Heart right ventricle (tissue), 16 donors: ENCODE measurements at regions not wholly inside any gene's neighbourhood (a gene's known extent, or its start where the extent isn't known, plus 50 kb on each side); places are given as distances from the start of the nearest gene placed in this dataset.
"Not testable (repeated sequence)": the region's sequence is repeated elsewhere in the genome, so short reads cannot be mapped to it uniquely, and the experiment has no call there.

Experiments
- ATAC-seq, 8 donors: fragments of 200-7000 bp; cut with Tn5 transposase; one replicate each; pipeline ENCODE4 v1.9.1; 2020; ENCODE audit warnings: mild to moderate bottlenecking in 8 of 8, moderate library complexity in 8 of 8, moderate number of reproducible peaks in 1 of 8
- DNase-seq, 2 donors: peaks; one replicate each; pipeline ENCODE4 v3.0.0-alpha.2; 2020
- H3K27ac ChIP-seq, 10 donors: fragments of 200-600 bp; sonication (generic) in 2 of 10; one replicate each; pipeline versions ENCODE4 v1.5.0 to v1.8.0; 2020 to 2022; ENCODE audit warnings: mild to moderate bottlenecking in 3 of 10
- H3K27me3 ChIP-seq, 7 donors: fragments of 200-600 bp; one replicate each; pipeline ENCODE4 v1.8.0; 2021 to 2022; ENCODE audit warnings: mild to moderate bottlenecking in 2 of 7
- H3K36me3 ChIP-seq, 9 donors: fragments of 200-600 bp; sonication (generic) in 1 of 9; one replicate each; pipeline versions ENCODE4 v1.5.0 to v1.8.0; 2020 to 2022; ENCODE audit warnings: mild to moderate bottlenecking in 2 of 9
- H3K4me1 ChIP-seq, 9 donors: fragments of 200-600 bp; sonication (generic) in 1 of 9; one replicate each; pipeline versions ENCODE4 v1.5.0 to v1.8.0; 2020 to 2022; ENCODE audit warnings: mild to moderate bottlenecking in 4 of 9
- H3K4me3 ChIP-seq, 10 donors: fragments of 200-600 bp; sonication (generic) in 2 of 10; one replicate each; pipeline versions ENCODE4 v1.5.0 to v1.8.0; 2020 to 2022; ENCODE audit warnings: mild to moderate bottlenecking in 7 of 10, moderate library complexity in 2 of 10
- H3K9me3 ChIP-seq, 11 donors: fragments of 200-600 bp in 10 of 11; sonication (generic) in 2 of 11; one replicate each; pipeline versions ENCODE4 v1.5.0 to v1.8.0; 2013 to 2022; ENCODE audit warnings: mild to moderate bottlenecking in 2 of 11, control low read depth in 1 of 11, moderate library complexity in 1 of 11
- WGBS, 2 donors: extraction: QIAGEN DNeasy Blood & Tissue Kit; methylation state at CpG; one replicate each; pipeline ENCODE4 v1.1.7; 2013; ENCODE audit warnings: inconsistent platforms in 1 of 2; 5-methylcytosine and 5-hydroxymethylcytosine counted together
- intact Hi-C, 10 donors: fragments of 100-400 bp; cut with DNase I; formaldehyde crosslinking; loops; one replicate each; pipeline versions ENCODE4 v1.11.1 to v1.14.2; 2022
- TF ChIP-seq, protein P1 (sequence below), 9 donors: fragments of 200-600 bp; sonication (generic) in 2 of 9; IDR thresholded peaks; one replicate each; pipeline versions ENCODE4 v1.5.0 to v1.8.0; 2021 to 2022; ENCODE audit warnings: antibody characterized with exemption in 9 of 9, mild to moderate bottlenecking in 5 of 9, moderate library complexity in 1 of 9
- donor health status: Arrhythmogenic right ventricular cardiomyopathy.
- donor health status: ischemic (EF 13 %, LVEDD 7.1; RV severe dilation, severe dysfunction).
- donor health status: healthy with polysubstance abuse.
- donor health status: DM: no; HTN: yes; CAD: no.
- donor health status: DM: no; HTN: no; CAD: no.
- donor health status: ischemic (EF 25% LVEDD 6.9; RV normal size, moderate dysfunction).
- donor health status: ischemic (EF 25% LVEDD 5.7; RV mildly dilated, moderate dysfunction).
- donor health status: healthy.
- donor health status: DM: yes; HTN: yes; CAD: no.
- donor health status: Ischemic cardiomyopathy.
- donor health status: ischemic (EF 35%, LVEDD 5.7; RV mildly dilated, moderate dysfunction).
- donor health status: nonischemic (EF 11% LVEDD 7.7; RV severe dilation, severe dysfunction).
- donor health status: DM: yes; HTN: yes; CAD: no.
- donor health status: PGD.
- donor health status: ischemic (EF 29% LVEDD 5.4; RV normal size, mild dysfunction).
- donor health status: nonischemic (EF 23%, LVEDD 6.1; RV moderate dilation, normal function).

DNA sequence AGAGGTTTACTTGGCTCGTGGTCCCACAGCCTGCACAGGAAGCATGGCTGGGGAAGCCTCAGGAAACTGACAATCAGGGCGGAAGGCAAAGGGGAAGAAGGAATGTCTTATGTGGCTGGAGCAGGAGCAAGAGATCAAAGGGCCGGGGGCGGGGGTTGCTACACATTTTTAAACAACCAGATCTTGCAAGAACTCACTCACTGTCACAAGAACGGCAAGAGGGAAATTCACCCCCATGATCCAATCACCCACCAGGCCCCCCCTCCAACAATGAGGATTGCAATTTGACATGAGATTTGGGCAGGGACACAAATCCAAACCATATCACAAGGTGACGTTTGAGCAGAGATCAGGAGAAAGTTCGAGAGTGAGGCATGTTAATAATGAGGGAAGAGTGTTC is 163.7 kb upstream of the RPH3A start:
- Histone ChIP-seq H3K4me1 (no peaks in the 10 kb centered on the region), H3K36me3 (no peaks in the 10 kb centered on the region), H3K9me3 (no peaks in the 10 kb centered on the region), H3K4me3 (no peak overlapping the region), H3K27me3 (peaks cover 0 to 12% (median 0%) of the 10 kb centered on the region in 7 donors), H3K27ac (no peak overlapping the region)
- DNase-seq (no peak), ATAC-seq (no peak)
- intact Hi-C loops = no loop called here
- TF ChIP-seq, protein P1, sequence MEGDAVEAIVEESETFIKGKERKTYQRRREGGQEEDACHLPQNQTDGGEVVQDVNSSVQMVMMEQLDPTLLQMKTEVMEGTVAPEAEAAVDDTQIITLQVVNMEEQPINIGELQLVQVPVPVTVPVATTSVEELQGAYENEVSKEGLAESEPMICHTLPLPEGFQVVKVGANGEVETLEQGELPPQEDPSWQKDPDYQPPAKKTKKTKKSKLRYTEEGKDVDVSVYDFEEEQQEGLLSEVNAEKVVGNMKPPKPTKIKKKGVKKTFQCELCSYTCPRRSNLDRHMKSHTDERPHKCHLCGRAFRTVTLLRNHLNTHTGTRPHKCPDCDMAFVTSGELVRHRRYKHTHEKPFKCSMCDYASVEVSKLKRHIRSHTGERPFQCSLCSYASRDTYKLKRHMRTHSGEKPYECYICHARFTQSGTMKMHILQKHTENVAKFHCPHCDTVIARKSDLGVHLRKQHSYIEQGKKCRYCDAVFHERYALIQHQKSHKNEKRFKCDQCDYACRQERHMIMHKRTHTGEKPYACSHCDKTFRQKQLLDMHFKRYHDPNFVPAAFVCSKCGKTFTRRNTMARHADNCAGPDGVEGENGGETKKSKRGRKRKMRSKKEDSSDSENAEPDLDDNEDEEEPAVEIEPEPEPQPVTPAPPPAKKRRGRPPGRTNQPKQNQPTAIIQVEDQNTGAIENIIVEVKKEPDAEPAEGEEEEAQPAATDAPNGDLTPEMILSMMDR (IDR thresholded peaks at IDR 0.05) = no peak
- WGBS, 2 donors = 23 to 26% methylated on average over 7 of the region's 7 CpGs

- DNase-seq, H3K4me3 ChIP-seq, H3K4me1 ChIP-seq, H3K9me3 ChIP-seq, intact Hi-C loops, H3K36me3 ChIP-seq, ATAC-seq, H3K27ac ChIP-seq: not testable (repeated sequence)
- H3K27me3 ChIP-seq = peaks cover 0 to 35% (median 9%) of the 10 kb centered on the region in 7 donors
- 72% methylated on average over 2 of the region's 2 CpGs for WGBS, 2 donors
Observed at GRCh38 chr12:112631974-112632373, 159.6 kb upstream of the RPH3A start.

DNA sequence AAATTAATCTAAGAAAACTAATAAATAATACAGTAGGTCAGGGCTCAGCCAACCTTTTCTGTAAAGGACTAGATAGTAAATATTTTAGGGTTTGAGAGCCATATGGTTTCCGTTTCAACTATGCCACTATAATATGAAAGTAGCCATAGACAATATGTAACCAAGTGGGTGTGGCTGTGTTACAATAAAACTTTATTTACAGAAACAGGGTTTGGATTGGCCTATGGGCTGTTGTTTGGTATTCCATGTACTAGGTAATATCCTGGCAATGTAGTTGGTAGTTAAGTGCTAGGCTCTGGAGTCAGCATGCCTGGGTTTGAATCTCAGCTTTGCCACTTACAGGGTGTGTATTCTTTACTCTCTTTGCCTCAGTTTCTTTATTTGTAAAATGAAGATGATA is 156.5 kb upstream of the RPH3A start:
- H3K36me3 ChIP-seq = no peaks in the 10 kb centered on the region
- peaks cover 0 to 2% (median 0%) of the 10 kb centered on the region in 11 donors for H3K9me3 ChIP-seq
- H3K27me3 ChIP-seq = peaks cover 0 to 50% (median 17%) of the 10 kb centered on the region in 7 donors
- WGBS, 2 donors = 89 to 92% methylated on average over 1 of the region's 1 CpG
- intact Hi-C loops = no loop called here
- no peak overlapping the region for H3K4me3 ChIP-seq
- no peaks in the 10 kb centered on the region for H3K4me1 ChIP-seq
- ATAC-seq (no peak), DNase-seq (no peak)
- TF ChIP-seq, protein P1 (IDR thresholded peaks at IDR 0.05) = no peak
- H3K27ac ChIP-seq = no peak overlapping the region

GRCh38 chr12:112638420-112638819 is 153.1 kb upstream of the RPH3A start:
- Histone ChIP-seq H3K36me3 (no peaks in the 10 kb centered on the region), H3K4me1 (no peaks in the 10 kb centered on the region), H3K4me3 (no peak overlapping the region), H3K9me3 (peaks cover 0 to 2% (median 0%) of the 10 kb centered on the region in 11 donors), H3K27ac (no peak overlapping the region), H3K27me3 (peaks cover 0 to 61% (median 13%) of the 10 kb centered on the region in 7 donors)
- intact Hi-C loops = no loop called here
- TF ChIP-seq, protein P1 (IDR thresholded peaks at IDR 0.05) = no peak
- ATAC-seq (no peak), DNase-seq (no peak)
- WGBS, 2 donors = 67 to 72% methylated on average over 2 of the region's 2 CpGs

DNA sequence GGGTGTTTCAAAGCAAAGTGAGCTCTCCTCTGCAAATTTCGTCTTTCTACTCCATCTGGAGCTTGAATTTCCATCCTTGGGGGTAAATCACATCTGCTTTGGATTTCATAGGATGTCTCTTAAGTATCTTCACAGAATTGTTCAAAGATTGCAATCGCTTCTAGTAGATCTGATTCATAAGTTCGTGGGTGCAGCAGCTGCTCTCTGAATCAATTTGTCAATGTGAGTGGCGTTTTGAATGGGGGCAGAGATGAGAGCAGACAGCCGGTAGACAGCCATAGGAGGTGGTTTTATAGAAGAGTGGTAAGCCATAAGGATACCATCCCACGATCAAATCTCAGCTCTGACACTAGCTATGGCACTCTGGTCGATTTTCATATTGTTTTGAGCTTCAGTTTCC is 146.0 kb upstream of the RPH3A start:
- Histone ChIP-seq H3K27me3 (peaks cover 0 to 25% (median 7%) of the 10 kb centered on the region in 7 donors), H3K9me3 (peaks cover 0 to 12% (median 0%) of the 10 kb centered on the region in 11 donors), H3K27ac (no peak overlapping the region), H3K36me3 (no peaks in the 10 kb centered on the region), H3K4me3 (no peak overlapping the region), H3K4me1 (no peaks in the 10 kb centered on the region)
- TF ChIP-seq, protein P1 (IDR thresholded peaks at IDR 0.05) = no peak
- ATAC-seq (no peak), DNase-seq (no peak)
- WGBS, 2 donors = 52 to 66% methylated on average over 7 of the region's 7 CpGs
- intact Hi-C loops = no loop called here
